PC-3 (cell line): ENCODE measurements at regions not wholly inside any gene's neighbourhood (a gene's known extent, or its start where the extent isn't known, plus 50 kb on each side); places are given as distances from the start of the nearest gene placed in this dataset.

ENCODE experiments used
- ATAC-seq: fragments of 200-7000 bp; cut with Tn5 transposase; 2 replicates; pipeline ENCODE4 v1.9.1; 2020; ENCODE audit warnings: mild to moderate bottlenecking, moderate library complexity
- BruUV-seq: library from RNA; stranded (reverse); fragments of 400-500 nt; replicated peaks from 2 replicates; lab custom pipeline; 2021; lab: Mats Ljungman, UMichigan
- CTCF ChIA-PET: fragments of 300-600 bp; sonication (Branson Sonifier 250); formaldehyde crosslinking; loops from one replicate; lab custom pipeline; 2022; ENCODE audit warnings: antibody characterized with exemption; lab: Charles Lee
- POLR2A ChIA-PET: fragments of 300-600 bp; sonication (Branson Sonifier 250); formaldehyde crosslinking; loops from one replicate; lab custom pipeline; 2022; ENCODE audit warnings: antibody characterized with exemption; ENCODE audit not compliant: unreplicated experiment; lab: Charles Lee
- DNase-seq: peaks from one replicate; pipeline ENCODE4 v3.0.0-alpha.2; 2015
- H2AFZ ChIP-seq: fragments of 300-600 bp; sonication (generic); 2 replicates; pipeline ENCODE4 v1.6.0; 2016; ENCODE audit warnings: antibody characterized with exemption, low read length
- H3F3A ChIP-seq: fragments of 300-600 bp; sonication (generic); one replicate; pipeline ENCODE4 v1.6.0; 2017; ENCODE audit warnings: antibody characterized with exemption, low read length, control low read depth, mild to moderate bottlenecking; ENCODE audit not compliant: unreplicated experiment
- H3K27ac ChIP-seq: fragments of 300-600 bp; sonication (generic); 2 replicates; pipeline ENCODE4 v1.5.1; 2016; ENCODE audit warnings: mild to moderate bottlenecking, low read length
- H3K27me3 ChIP-seq: fragments of 300-600 bp; sonication (generic); 2 replicates; pipeline ENCODE4 v1.6.1; 2016; ENCODE audit warnings: low read length, mixed read lengths
- H3K36me3 ChIP-seq: fragments of 300-600 bp; sonication (generic); 2 replicates; pipeline ENCODE4 v1.6.1; 2016; ENCODE audit warnings: low read depth, mixed run types, low read length, mixed read lengths
- H3K4me1 ChIP-seq: fragments of 300-600 bp; sonication (generic); 2 replicates; pipeline ENCODE4 v1.5.1; 2016; ENCODE audit warnings: low read length; ENCODE audit not compliant: insufficient read depth
- H3K4me2 ChIP-seq: fragments of 300-600 bp; sonication (generic); 2 replicates; pipeline ENCODE4 v1.6.0; 2016; ENCODE audit warnings: low read length
- H3K4me3 ChIP-seq: fragments of 300-600 bp; sonication (generic); 2 replicates; pipeline ENCODE4 v1.5.1; 2016; ENCODE audit warnings: mild to moderate bottlenecking, low read length, mixed read lengths
- H3K79me2 ChIP-seq: fragments of 300-600 bp; sonication (generic); 2 replicates; pipeline ENCODE4 v1.6.1; 2017; ENCODE audit warnings: low read length, mixed read lengths
- H3K9ac ChIP-seq: fragments of 300-600 bp; sonication (generic); 2 replicates; pipeline ENCODE4 v1.6.0; 2016; ENCODE audit warnings: mild to moderate bottlenecking, low read length
- H3K9me2 ChIP-seq: fragments of 300-600 bp; sonication (generic); replicated peaks from 2 replicates; pipeline ENCODE4 v1.6.1; 2016; ENCODE audit warnings: mixed run types, low read length, mixed read lengths
- H3K9me3 ChIP-seq: fragments of 300-600 bp; sonication (generic); 2 replicates; pipeline ENCODE4 v1.6.1; 2016; ENCODE audit warnings: low read length, mixed read lengths
- H4K20me1 ChIP-seq: fragments of 300-600 bp; sonication (generic); 2 replicates; pipeline ENCODE4 v1.6.1; 2016; ENCODE audit warnings: low read length, mixed read lengths
- EZH2 ChIP-seq: fragments of 300-600 bp; sonication (generic); IDR thresholded peaks from one replicate; pipeline ENCODE4 v1.6.1; 2017; ENCODE audit warnings: antibody characterized with exemption, mild to moderate bottlenecking, low read length; ENCODE audit not compliant: unreplicated experiment
- EZH2phosphoT487 ChIP-seq: fragments of 300-600 bp; sonication (generic); IDR thresholded peaks from 2 replicates; pipeline ENCODE4 v1.6.1; 2018; ENCODE audit warnings: mild to moderate bottlenecking, antibody characterized with exemption, low read length, borderline replicate concordance
- intact Hi-C: fragments of 100-400 bp; cut with micrococcal nuclease; formaldehyde crosslinking; loops from 2 replicates; pipeline ENCODE4 v1.9.0; 2023
- TF ChIP-seq, protein P1 (sequence below): fragments of 300-600 bp; sonication (generic); conservative IDR thresholded peaks from 2 replicates; pipeline ENCODE4 v1.5.1; 2017; ENCODE audit warnings: antibody characterized with exemption, low read depth, mild to moderate bottlenecking, low read length

- H3F3A ChIP-seq = no peaks in the 10 kb centered on the region
- no peak for TF ChIP-seq EZH2
- no peak for TF ChIP-seq EZH2phosphoT487
- TF ChIP-seq, protein P1, sequence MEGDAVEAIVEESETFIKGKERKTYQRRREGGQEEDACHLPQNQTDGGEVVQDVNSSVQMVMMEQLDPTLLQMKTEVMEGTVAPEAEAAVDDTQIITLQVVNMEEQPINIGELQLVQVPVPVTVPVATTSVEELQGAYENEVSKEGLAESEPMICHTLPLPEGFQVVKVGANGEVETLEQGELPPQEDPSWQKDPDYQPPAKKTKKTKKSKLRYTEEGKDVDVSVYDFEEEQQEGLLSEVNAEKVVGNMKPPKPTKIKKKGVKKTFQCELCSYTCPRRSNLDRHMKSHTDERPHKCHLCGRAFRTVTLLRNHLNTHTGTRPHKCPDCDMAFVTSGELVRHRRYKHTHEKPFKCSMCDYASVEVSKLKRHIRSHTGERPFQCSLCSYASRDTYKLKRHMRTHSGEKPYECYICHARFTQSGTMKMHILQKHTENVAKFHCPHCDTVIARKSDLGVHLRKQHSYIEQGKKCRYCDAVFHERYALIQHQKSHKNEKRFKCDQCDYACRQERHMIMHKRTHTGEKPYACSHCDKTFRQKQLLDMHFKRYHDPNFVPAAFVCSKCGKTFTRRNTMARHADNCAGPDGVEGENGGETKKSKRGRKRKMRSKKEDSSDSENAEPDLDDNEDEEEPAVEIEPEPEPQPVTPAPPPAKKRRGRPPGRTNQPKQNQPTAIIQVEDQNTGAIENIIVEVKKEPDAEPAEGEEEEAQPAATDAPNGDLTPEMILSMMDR = no peak
- no peak overlapping the region for H3K9ac ChIP-seq
- H3K27me3 ChIP-seq = no peaks in the 10 kb centered on the region
- H3K27ac ChIP-seq = no peak overlapping the region
- H3K9me2 ChIP-seq = no peaks in the 10 kb centered on the region
- 0 out of 2 replicates have a peak, but pooled peaks cover 4% of the 10 kb centered on the region for H3K4me1 ChIP-seq
- POLR2A ChIA-PET = no interaction called here
- ATAC-seq (no peak), DNase-seq (no peak)
- no peaks in the 10 kb centered on the region for H4K20me1 ChIP-seq
- no peak overlapping the region for H2AFZ ChIP-seq
- H3K36me3 ChIP-seq = no peaks in the 10 kb centered on the region
- H3K79me2 ChIP-seq = no peaks in the 10 kb centered on the region
- H3K4me3 ChIP-seq = no peak overlapping the region
- H3K9me3 ChIP-seq = no peaks in the 10 kb centered on the region
- CTCF ChIA-PET = no interaction called here
- H3K4me2 ChIP-seq = no peak overlapping the region
- no TSS peak for BruUV-seq
- intact Hi-C loops = no loop called here
Measured at GRCh38 chr13:28582225-28582891, 76.6 kb upstream of the POMP start.

DNA sequence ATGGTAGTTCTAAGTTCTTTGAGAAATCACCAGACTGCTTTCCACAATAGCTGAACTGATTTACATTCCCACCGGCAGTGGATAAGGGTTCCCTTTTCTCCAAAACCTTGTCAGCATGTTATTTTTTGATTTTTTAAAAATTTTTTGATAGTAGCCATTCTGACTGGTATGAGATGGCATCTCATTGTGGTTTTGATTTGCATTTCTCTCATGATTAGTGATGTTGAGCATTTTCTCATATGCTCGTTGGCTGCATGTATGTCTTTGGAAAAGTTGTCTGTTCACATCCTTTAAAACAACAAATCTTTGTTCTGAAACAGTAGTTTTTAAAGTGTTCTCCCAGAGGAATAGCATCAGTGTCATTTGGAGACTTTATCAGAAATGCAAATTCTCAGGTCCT, 77.5 kb upstream of the POMP start:
- Histone ChIP-seq H4K20me1 (no peaks in the 10 kb centered on the region), H3K9ac (no peak overlapping the region), H3K36me3 (no peaks in the 10 kb centered on the region), H3K9me2 (no peaks in the 10 kb centered on the region), H3K27ac (no peak overlapping the region), H3K4me3 (no peak overlapping the region), H3K79me2 (no peaks in the 10 kb centered on the region), H3K4me2 (no peak overlapping the region), H3F3A (no peaks in the 10 kb centered on the region), H3K4me1 (0 out of 2 replicates have a peak, but pooled peaks cover 4% of the 10 kb centered on the region), H3K27me3 (no peaks in the 10 kb centered on the region), H3K9me3 (no peaks in the 10 kb centered on the region), H2AFZ (no peak overlapping the region)
- DNase-seq = no peak
- BruUV-seq = no TSS peak
- POLR2A ChIA-PET = no interaction called here
- CTCF ChIA-PET = no interaction called here
- TF ChIP-seq, protein P1 = no peak
- TF ChIP-seq EZH2phosphoT487 (no peak), EZH2 (no peak)
- no peak for ATAC-seq
- intact Hi-C loops = no loop called here

- ChIA-PET POLR2A (no interaction called here), CTCF (no interaction called here)
- no peaks in the 10 kb centered on the region for H3F3A ChIP-seq
- TF ChIP-seq EZH2 (no peak), EZH2phosphoT487 (no peak)
- TF ChIP-seq, protein P1 = no peak
- no peaks in the 10 kb centered on the region for H3K79me2 ChIP-seq
- no peak overlapping the region for H3K4me3 ChIP-seq
- H2AFZ ChIP-seq = no peak overlapping the region
- no TSS peak for BruUV-seq
- intact Hi-C loops = no loop called here
- no peaks in the 10 kb centered on the region for H4K20me1 ChIP-seq
- ATAC-seq = no peak
- H3K9ac ChIP-seq = no peak overlapping the region
- H3K4me2 ChIP-seq = no peak overlapping the region
- H3K27me3 ChIP-seq = no peaks in the 10 kb centered on the region
- no peaks in the 10 kb centered on the region for H3K9me3 ChIP-seq
- DNase-seq = no peak
- H3K27ac ChIP-seq = no peak overlapping the region
- H3K9me2 ChIP-seq = no peaks in the 10 kb centered on the region
- H3K36me3 ChIP-seq = no peaks in the 10 kb centered on the region
- peaks cover 8% of the 10 kb centered on the region for H3K4me1 ChIP-seq
Measured at GRCh38 chr13:28579736-28580135, 79.2 kb upstream of the POMP start.
